ENCODE measurements at regions not wholly inside any gene's neighbourhood (a gene's known extent, or its start where the extent isn't known, plus 50 kb on each side); places are given as distances from the start of the nearest gene placed in this dataset.

- no peak overlapping the region for H3K9ac ChIP-seq (ENCODE audit: low read depth, low read length)
- H3K36me3 ChIP-seq (ENCODE audit: control insufficient read depth, insufficient read depth, low read length) = no peaks in the 10 kb centered on the region
- peaks cover 7% of the 10 kb centered on the region; the same call in 1 of the 2 replicates for H3K4me1 ChIP-seq (ENCODE audit: control insufficient read depth, insufficient read depth, low read length)
- no peaks in the 10 kb centered on the region for H3K9me3 ChIP-seq (ENCODE audit: control insufficient read depth, insufficient read depth, low read length)
- peaks cover 2% of the 10 kb centered on the region; the same call in 1 of the 2 replicates for H3K27me3 ChIP-seq (ENCODE audit: control insufficient read depth, insufficient read depth, low read length)
- H3K27ac ChIP-seq (ENCODE audit: low read depth, low read length) = no peak overlapping the region
- no peak overlapping the region for H3K4me3 ChIP-seq (ENCODE audit: low read depth, low read length)
Observed at GRCh38 chr1:18548643-18549042, 67.9 kb downstream of the KLHDC7A start.

GRCh38 chr1:18549106-18549505 is 68.4 kb downstream of the KLHDC7A start:
- Histone ChIP-seq H3K27ac (ENCODE audit: low read depth, low read length) (no peak overlapping the region), H3K36me3 (ENCODE audit: control insufficient read depth, insufficient read depth, low read length) (no peaks in the 10 kb centered on the region), H3K9me3 (ENCODE audit: control insufficient read depth, insufficient read depth, low read length) (no peaks in the 10 kb centered on the region), H3K4me1 (ENCODE audit: control insufficient read depth, insufficient read depth, low read length) (peaks cover 7% of the 10 kb centered on the region; the same call in 1 of the 2 replicates), H3K9ac (ENCODE audit: low read depth, low read length) (no peak overlapping the region), H3K4me3 (ENCODE audit: low read depth, low read length) (no peak overlapping the region), H3K27me3 (ENCODE audit: control insufficient read depth, insufficient read depth, low read length) (peaks cover 2% of the 10 kb centered on the region; the same call in 1 of the 2 replicates)

- Histone ChIP-seq H3K36me3 (ENCODE audit: control insufficient read depth, insufficient read depth, low read length) (no peaks in the 10 kb centered on the region), H3K4me3 (ENCODE audit: low read depth, low read length) (no peak overlapping the region), H3K27ac (ENCODE audit: low read depth, low read length) (no peak overlapping the region), H3K9ac (ENCODE audit: low read depth, low read length) (no peak overlapping the region), H3K4me1 (ENCODE audit: control insufficient read depth, insufficient read depth, low read length) (peaks cover 7% of the 10 kb centered on the region; the same call in 1 of the 2 replicates), H3K27me3 (ENCODE audit: control insufficient read depth, insufficient read depth, low read length) (peaks cover 2% of the 10 kb centered on the region; the same call in 1 of the 2 replicates), H3K9me3 (ENCODE audit: control insufficient read depth, insufficient read depth, low read length) (no peaks in the 10 kb centered on the region)
Observed at GRCh38 chr1:18549906-18550305, 69.2 kb downstream of the KLHDC7A start.

GRCh38 chr1:18552631-18553030 is 71.9 kb downstream of the KLHDC7A start:
- Histone ChIP-seq H3K36me3 (ENCODE audit: control insufficient read depth, insufficient read depth, low read length) (no peaks in the 10 kb centered on the region), H3K9ac (ENCODE audit: low read depth, low read length) (no peak overlapping the region), H3K4me3 (ENCODE audit: low read depth, low read length) (no peak overlapping the region), H3K27me3 (ENCODE audit: control insufficient read depth, insufficient read depth, low read length) (0 out of 2 replicates have a peak, but pooled peaks cover 2% of the 10 kb centered on the region), H3K27ac (ENCODE audit: low read depth, low read length) (no peak overlapping the region), H3K4me1 (ENCODE audit: control insufficient read depth, insufficient read depth, low read length) (peaks cover 2% of the 10 kb centered on the region; the same call in 1 of the 2 replicates), H3K9me3 (ENCODE audit: control insufficient read depth, insufficient read depth, low read length) (no peaks in the 10 kb centered on the region)

- H3K27me3 ChIP-seq (ENCODE audit: control insufficient read depth, insufficient read depth, low read length) = 0 out of 2 replicates have a peak, but pooled peaks cover 2% of the 10 kb centered on the region
- H3K9ac ChIP-seq (ENCODE audit: low read depth, low read length) = no peak overlapping the region
- no peak overlapping the region for H3K27ac ChIP-seq (ENCODE audit: low read depth, low read length)
- H3K4me1 ChIP-seq (ENCODE audit: control insufficient read depth, insufficient read depth, low read length) = peaks cover 3% of the 10 kb centered on the region
- no peak overlapping the region for H3K4me3 ChIP-seq (ENCODE audit: low read depth, low read length)
- H3K9me3 ChIP-seq (ENCODE audit: control insufficient read depth, insufficient read depth, low read length) = no peaks in the 10 kb centered on the region
- H3K36me3 ChIP-seq (ENCODE audit: control insufficient read depth, insufficient read depth, low read length) = no peaks in the 10 kb centered on the region
Observed at GRCh38 chr1:18553388-18553787, 72.7 kb downstream of the KLHDC7A start.

GRCh38 chr1:18554099-18554498 is 73.4 kb downstream of the KLHDC7A start:
- Histone ChIP-seq H3K4me1 (ENCODE audit: control insufficient read depth, insufficient read depth, low read length) (peaks cover 9% of the 10 kb centered on the region), H3K4me3 (ENCODE audit: low read depth, low read length) (no peak overlapping the region), H3K36me3 (ENCODE audit: control insufficient read depth, insufficient read depth, low read length) (no peaks in the 10 kb centered on the region), H3K9me3 (ENCODE audit: control insufficient read depth, insufficient read depth, low read length) (no peaks in the 10 kb centered on the region), H3K27me3 (ENCODE audit: control insufficient read depth, insufficient read depth, low read length) (peaks cover 8% of the 10 kb centered on the region), H3K9ac (ENCODE audit: low read depth, low read length) (no peak overlapping the region), H3K27ac (ENCODE audit: low read depth, low read length) (no peak overlapping the region)

- H3K27ac ChIP-seq (ENCODE audit: low read depth, low read length) = no peak overlapping the region
- peaks cover 9% of the 10 kb centered on the region for H3K4me1 ChIP-seq (ENCODE audit: control insufficient read depth, insufficient read depth, low read length)
- H3K9ac ChIP-seq (ENCODE audit: low read depth, low read length) = no peak overlapping the region
- H3K4me3 ChIP-seq (ENCODE audit: low read depth, low read length) = no peak overlapping the region
- peaks cover 9% of the 10 kb centered on the region for H3K27me3 ChIP-seq (ENCODE audit: control insufficient read depth, insufficient read depth, low read length)
- H3K9me3 ChIP-seq (ENCODE audit: control insufficient read depth, insufficient read depth, low read length) = no peaks in the 10 kb centered on the region
- no peaks in the 10 kb centered on the region for H3K36me3 ChIP-seq (ENCODE audit: control insufficient read depth, insufficient read depth, low read length)
Observed at GRCh38 chr1:18554597-18554996, 73.9 kb downstream of the KLHDC7A start.

- Histone ChIP-seq H3K27me3 (ENCODE audit: control insufficient read depth, insufficient read depth, low read length) (peaks cover 12% of the 10 kb centered on the region), H3K36me3 (ENCODE audit: control insufficient read depth, insufficient read depth, low read length) (no peaks in the 10 kb centered on the region)
Observed at GRCh38 chr1:18555036-18555435, 74.3 kb downstream of the KLHDC7A start.

GRCh38 chr1:18556364-18556763 is 74.3 kb upstream of the PAX7 start:
- Histone ChIP-seq H3K4me3 (ENCODE audit: low read depth, low read length) (no peak overlapping the region), H3K4me1 (ENCODE audit: control insufficient read depth, insufficient read depth, low read length) (peaks cover 13% of the 10 kb centered on the region), H3K9ac (ENCODE audit: low read depth, low read length) (no peak overlapping the region), H3K27me3 (ENCODE audit: control insufficient read depth, insufficient read depth, low read length) (peaks cover 12% of the 10 kb centered on the region), H3K27ac (ENCODE audit: low read depth, low read length) (no peak overlapping the region), H3K36me3 (ENCODE audit: control insufficient read depth, insufficient read depth, low read length) (no peaks in the 10 kb centered on the region), H3K9me3 (ENCODE audit: control insufficient read depth, insufficient read depth, low read length) (no peaks in the 10 kb centered on the region)

More at GRCh38 chr1:18555036-18555435, 74.3 kb downstream of the KLHDC7A start:
- peaks cover 12% of the 10 kb centered on the region for H3K4me1 ChIP-seq (ENCODE audit: control insufficient read depth, insufficient read depth, low read length)
- no peaks in the 10 kb centered on the region for H3K9me3 ChIP-seq (ENCODE audit: control insufficient read depth, insufficient read depth, low read length)
- H3K4me3 ChIP-seq (ENCODE audit: low read depth, low read length) = no peak overlapping the region
- no peak overlapping the region for H3K9ac ChIP-seq (ENCODE audit: low read depth, low read length)
- no peak overlapping the region for H3K27ac ChIP-seq (ENCODE audit: low read depth, low read length)

- Histone ChIP-seq H3K4me1 (ENCODE audit: control insufficient read depth, insufficient read depth, low read length) (peaks cover 13% of the 10 kb centered on the region), H3K9me3 (ENCODE audit: control insufficient read depth, insufficient read depth, low read length) (no peaks in the 10 kb centered on the region), H3K27ac (ENCODE audit: low read depth, low read length) (peak overlapping the region; percentile 83), H3K9ac (ENCODE audit: low read depth, low read length) (no peak overlapping the region; the same call in 1 of the 2 replicates), H3K27me3 (ENCODE audit: control insufficient read depth, insufficient read depth, low read length) (peaks cover 12% of the 10 kb centered on the region), H3K4me3 (ENCODE audit: low read depth, low read length) (peak overlapping the region; percentile 49), H3K36me3 (ENCODE audit: control insufficient read depth, insufficient read depth, low read length) (no peaks in the 10 kb centered on the region)
Observed at GRCh38 chr1:18557621-18558465, 72.8 kb upstream of the PAX7 start.

GRCh38 chr1:18560692-18561091 is 70.0 kb upstream of the PAX7 start:
- peaks cover 13% of the 10 kb centered on the region for H3K4me1 ChIP-seq (ENCODE audit: control insufficient read depth, insufficient read depth, low read length)
- H3K9me3 ChIP-seq (ENCODE audit: control insufficient read depth, insufficient read depth, low read length) = no peaks in the 10 kb centered on the region
- no peaks in the 10 kb centered on the region for H3K36me3 ChIP-seq (ENCODE audit: control insufficient read depth, insufficient read depth, low read length)
- no peak overlapping the region for H3K9ac ChIP-seq (ENCODE audit: low read depth, low read length)
- H3K27me3 ChIP-seq (ENCODE audit: control insufficient read depth, insufficient read depth, low read length) = peaks cover 12% of the 10 kb centered on the region
- no peak overlapping the region for H3K4me3 ChIP-seq (ENCODE audit: low read depth, low read length)
- H3K27ac ChIP-seq (ENCODE audit: low read depth, low read length) = no peak overlapping the region

Measured in HUES48 (cell line).